ENCODE measurements at regions not wholly inside any gene's neighbourhood (a gene's known extent, or its start where the extent isn't known, plus 50 kb on each side); places are given as distances from the start of the nearest gene placed in this dataset.
"Not testable (repeated sequence)": the region's sequence is repeated elsewhere in the genome, so short reads cannot be mapped to it uniquely, and the experiment has no call there.

DNA sequence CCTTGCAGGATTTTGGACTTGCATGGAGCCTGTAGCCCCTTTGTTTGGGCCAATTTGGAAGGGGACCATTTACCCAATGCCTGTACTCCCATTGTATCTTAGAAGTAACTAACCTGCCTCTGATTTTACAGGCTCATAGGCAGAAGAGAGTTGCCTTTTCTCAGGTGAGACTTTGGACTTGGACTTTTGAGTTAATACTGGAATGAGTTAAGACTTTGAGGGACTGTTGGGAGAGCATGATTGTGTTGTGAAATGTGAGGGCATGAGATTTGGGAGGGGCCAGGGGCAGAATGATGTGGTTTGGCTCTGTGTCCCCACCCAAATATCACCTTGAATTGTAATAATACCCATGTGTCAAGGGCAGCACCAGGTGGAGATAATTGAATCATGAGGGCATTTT, 60.1 kb upstream of the ENPP6 start:
- H2BK15ac ChIP-seq (ENCODE audit: low read depth, low read length); H3K9me1 ChIP-seq (ENCODE audit: insufficient read depth, low read length); H2BK20ac ChIP-seq (ENCODE audit: low read depth, low read length); H4K20me1 ChIP-seq (ENCODE audit: insufficient read depth, low read length); H4K5ac ChIP-seq (ENCODE audit: low read depth, low read length); H3K27ac ChIP-seq (ENCODE audit: insufficient read depth, low read length); H2AK5ac ChIP-seq (ENCODE audit: low read depth, low read length); H3K4ac ChIP-seq (ENCODE audit: low read depth, low read length); H3K9me3 ChIP-seq (ENCODE audit: control insufficient read depth, insufficient read depth, low read length); ATAC-seq (ENCODE audit: low read depth); H2BK5ac ChIP-seq (ENCODE audit: low read depth, low read length, poor library complexity, severe bottlenecking); H3K4me1 ChIP-seq (ENCODE audit: control insufficient read depth, insufficient read depth, low read length); H3K14ac ChIP-seq (replicated peaks; ENCODE audit: low read depth, low read length); H4K8ac ChIP-seq (ENCODE audit: low read depth in 2 of 2, low read length in 2 of 2); H2AK9ac ChIP-seq (replicated peaks; ENCODE audit: low read depth, low read length, poor library complexity); H3K4me3 ChIP-seq (ENCODE audit: insufficient read depth, low read depth, low read length); H3K18ac ChIP-seq (ENCODE audit: low read depth, low read length); in situ Hi-C loops (cut with MboI; ENCODE audit: low sequenced_read_pairs); POLR2A ChIA-PET (ENCODE audit: unreplicated experiment); CTCF ChIA-PET; H3K56ac ChIP-seq (ENCODE audit: extremely low read depth, insufficient read depth, low read length); H3K23ac ChIP-seq (ENCODE audit: low read depth, low read length); H2BK120ac ChIP-seq (ENCODE audit: low read depth, low read length); intact Hi-C loops (cut with micrococcal nuclease); dilution Hi-C loops (cut with HindIII; ENCODE audit: low sequenced_read_pairs, unreplicated experiment); H3K36me3 ChIP-seq (ENCODE audit: control insufficient read depth, insufficient read depth, low read length); H3K9ac ChIP-seq (ENCODE audit: low read depth, low read length); H3K27me3 ChIP-seq (ENCODE audit: control insufficient read depth, insufficient read depth, low read length); H3K79me1 ChIP-seq (ENCODE audit: low read depth in 1 of 2, low read length in 2 of 2); H2AFZ ChIP-seq (replicated peaks; ENCODE audit: low read length, poor library complexity); H4K91ac ChIP-seq (ENCODE audit: insufficient read depth, low read depth, low read length); H3K4me2 ChIP-seq (ENCODE audit: low read depth, low read length); BruUV-seq (replicated peaks); DNase-seq: not testable (repeated sequence)

- H4K20me1 ChIP-seq (ENCODE audit: insufficient read depth, low read length); H3K18ac ChIP-seq (ENCODE audit: low read depth, low read length); intact Hi-C loops (cut with micrococcal nuclease); H3K9ac ChIP-seq (ENCODE audit: low read depth, low read length); H3K4me3 ChIP-seq (ENCODE audit: insufficient read depth, low read depth, low read length); H3K56ac ChIP-seq (ENCODE audit: extremely low read depth, insufficient read depth, low read length); in situ Hi-C loops (cut with MboI; ENCODE audit: low sequenced_read_pairs); H4K5ac ChIP-seq (ENCODE audit: low read depth, low read length); H2AK5ac ChIP-seq (ENCODE audit: low read depth, low read length); POLR2A ChIA-PET (ENCODE audit: unreplicated experiment); DNase-seq; H3K27me3 ChIP-seq (ENCODE audit: control insufficient read depth, insufficient read depth, low read length); H3K4ac ChIP-seq (ENCODE audit: low read depth, low read length); H3K9me1 ChIP-seq (ENCODE audit: insufficient read depth, low read length); H2BK120ac ChIP-seq (ENCODE audit: low read depth, low read length); dilution Hi-C loops (cut with HindIII; ENCODE audit: low sequenced_read_pairs, unreplicated experiment); CTCF ChIA-PET; H3K79me1 ChIP-seq (ENCODE audit: low read depth in 1 of 2, low read length in 2 of 2); H3K27ac ChIP-seq (ENCODE audit: insufficient read depth, low read length); H3K4me2 ChIP-seq (ENCODE audit: low read depth, low read length); H2AK9ac ChIP-seq (replicated peaks; ENCODE audit: low read depth, low read length, poor library complexity); H3K36me3 ChIP-seq (ENCODE audit: control insufficient read depth, insufficient read depth, low read length); H2BK15ac ChIP-seq (ENCODE audit: low read depth, low read length); H3K9me3 ChIP-seq (ENCODE audit: control insufficient read depth, insufficient read depth, low read length); H3K14ac ChIP-seq (replicated peaks; ENCODE audit: low read depth, low read length); H4K8ac ChIP-seq (ENCODE audit: low read depth in 2 of 2, low read length in 2 of 2); ATAC-seq (ENCODE audit: low read depth); BruUV-seq (replicated peaks); H2BK5ac ChIP-seq (ENCODE audit: low read depth, low read length, poor library complexity, severe bottlenecking); H3K4me1 ChIP-seq (ENCODE audit: control insufficient read depth, insufficient read depth, low read length); H2BK20ac ChIP-seq (ENCODE audit: low read depth, low read length); H2AFZ ChIP-seq (replicated peaks; ENCODE audit: low read length, poor library complexity); H3K23ac ChIP-seq (ENCODE audit: low read depth, low read length); H4K91ac ChIP-seq (ENCODE audit: insufficient read depth, low read depth, low read length): not testable (repeated sequence)
- 17% methylated on average over 1 of the region's 3 CpGs; no CpG with 5 or more reads in 1 of the 2 experiments for WGBS, 2 experiments (ENCODE audit: extremely low coverage in 2 of 2, insufficient read length in 1 of 2)
Measured at GRCh38 chr4:184277010-184277409, 59.3 kb upstream of the ENPP6 start.

All from IMR-90 (cell line).